ENCODE measurements at regions not wholly inside any gene's neighbourhood (a gene's known extent, or its start where the extent isn't known, plus 50 kb on each side); places are given as distances from the start of the nearest gene placed in this dataset.
"Not testable (repeated sequence)": the region's sequence is repeated elsewhere in the genome, so short reads cannot be mapped to it uniquely, and the experiment has no call there.

DNA sequence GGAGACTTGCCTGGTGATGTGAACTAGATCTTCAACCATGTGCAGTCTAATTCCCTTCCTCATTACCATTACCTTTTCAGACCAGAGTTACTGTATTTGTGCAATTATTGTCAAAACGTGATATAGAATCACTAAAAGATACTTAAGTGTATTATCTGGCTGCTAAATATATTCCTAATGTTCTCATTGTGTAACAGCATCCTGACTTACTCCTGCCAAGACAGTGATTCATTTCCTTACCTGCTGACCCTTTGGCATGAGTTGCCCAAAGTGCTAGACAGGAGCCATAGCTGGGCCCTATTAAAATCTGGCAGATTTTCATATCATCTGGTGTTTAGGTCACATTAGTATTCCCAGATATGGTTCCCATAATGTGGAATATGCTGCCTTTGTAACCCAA is 598.3 kb upstream of the CAMK1G start:
- no peak overlapping the region for H3K4me3 ChIP-seq (ENCODE audit: low read length)
- DNase-seq (ENCODE audit: low read depth) = peak; percentile 77
- TF ChIP-seq, protein P1, sequence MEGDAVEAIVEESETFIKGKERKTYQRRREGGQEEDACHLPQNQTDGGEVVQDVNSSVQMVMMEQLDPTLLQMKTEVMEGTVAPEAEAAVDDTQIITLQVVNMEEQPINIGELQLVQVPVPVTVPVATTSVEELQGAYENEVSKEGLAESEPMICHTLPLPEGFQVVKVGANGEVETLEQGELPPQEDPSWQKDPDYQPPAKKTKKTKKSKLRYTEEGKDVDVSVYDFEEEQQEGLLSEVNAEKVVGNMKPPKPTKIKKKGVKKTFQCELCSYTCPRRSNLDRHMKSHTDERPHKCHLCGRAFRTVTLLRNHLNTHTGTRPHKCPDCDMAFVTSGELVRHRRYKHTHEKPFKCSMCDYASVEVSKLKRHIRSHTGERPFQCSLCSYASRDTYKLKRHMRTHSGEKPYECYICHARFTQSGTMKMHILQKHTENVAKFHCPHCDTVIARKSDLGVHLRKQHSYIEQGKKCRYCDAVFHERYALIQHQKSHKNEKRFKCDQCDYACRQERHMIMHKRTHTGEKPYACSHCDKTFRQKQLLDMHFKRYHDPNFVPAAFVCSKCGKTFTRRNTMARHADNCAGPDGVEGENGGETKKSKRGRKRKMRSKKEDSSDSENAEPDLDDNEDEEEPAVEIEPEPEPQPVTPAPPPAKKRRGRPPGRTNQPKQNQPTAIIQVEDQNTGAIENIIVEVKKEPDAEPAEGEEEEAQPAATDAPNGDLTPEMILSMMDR (IDR thresholded peaks at IDR 0.05; ENCODE audit: insufficient read depth, low read depth, low read length, missing control alignments) = no peak

- peak; percentile 51 for DNase-seq (ENCODE audit: low read depth)
- TF ChIP-seq, protein P1 (IDR thresholded peaks at IDR 0.05; ENCODE audit: insufficient read depth, low read depth, low read length, missing control alignments) = no peak
- H3K4me3 ChIP-seq (ENCODE audit: low read length) = peak overlapping the region; percentile 27
These were observed 594.7 kb upstream of the CAMK1G start for GRCh38 chr1:208988811-208989222.

GRCh38 chr1:208990456-208990855 is 593.1 kb upstream of the CAMK1G start:
- H3K4me3 ChIP-seq (ENCODE audit: low read length) = no peak overlapping the region
- no peak for DNase-seq (ENCODE audit: low read depth)
- TF ChIP-seq, protein P1 (IDR thresholded peaks at IDR 0.05; ENCODE audit: insufficient read depth, low read depth, low read length, missing control alignments) = no peak

GRCh38 chr1:208997053-208997452 is 586.5 kb upstream of the CAMK1G start:
- not testable (repeated sequence) for DNase-seq (ENCODE audit: low read depth); H3K4me3 ChIP-seq (ENCODE audit: low read length)

DNA sequence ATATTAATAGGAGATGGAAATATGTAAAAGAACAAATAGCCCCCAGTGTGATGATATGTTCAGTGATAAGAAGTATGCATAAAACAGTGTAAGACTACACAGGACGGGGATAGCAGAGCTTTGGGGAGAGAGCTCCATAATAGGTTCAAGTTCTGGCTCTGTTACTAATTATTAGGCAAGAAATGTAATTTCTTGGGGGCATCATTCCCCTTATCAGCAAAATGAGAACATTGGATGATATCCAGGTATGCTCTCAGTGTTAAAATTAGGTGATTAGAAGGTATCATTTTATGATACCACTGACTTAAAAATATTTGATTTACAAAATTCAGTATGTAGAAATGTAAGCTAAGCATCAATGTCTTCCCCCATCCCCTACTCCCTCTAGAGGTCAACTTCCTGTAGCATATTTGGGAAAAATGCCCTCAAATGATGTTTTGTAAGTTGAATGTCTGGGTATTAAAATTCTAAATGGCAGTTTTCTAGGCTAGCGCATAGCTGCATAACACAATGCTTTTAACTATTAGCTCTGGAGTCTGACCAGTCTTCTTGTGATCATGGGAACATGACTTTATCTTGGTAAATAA is 585.7 kb upstream of the CAMK1G start:
- TF ChIP-seq, protein P1 (IDR thresholded peaks at IDR 0.05; ENCODE audit: insufficient read depth, low read depth, low read length, missing control alignments) = peak; percentile 58
- H3K4me3 ChIP-seq (ENCODE audit: low read length) = no peak overlapping the region
- peak; percentile 47 for DNase-seq (ENCODE audit: low read depth)

DNA sequence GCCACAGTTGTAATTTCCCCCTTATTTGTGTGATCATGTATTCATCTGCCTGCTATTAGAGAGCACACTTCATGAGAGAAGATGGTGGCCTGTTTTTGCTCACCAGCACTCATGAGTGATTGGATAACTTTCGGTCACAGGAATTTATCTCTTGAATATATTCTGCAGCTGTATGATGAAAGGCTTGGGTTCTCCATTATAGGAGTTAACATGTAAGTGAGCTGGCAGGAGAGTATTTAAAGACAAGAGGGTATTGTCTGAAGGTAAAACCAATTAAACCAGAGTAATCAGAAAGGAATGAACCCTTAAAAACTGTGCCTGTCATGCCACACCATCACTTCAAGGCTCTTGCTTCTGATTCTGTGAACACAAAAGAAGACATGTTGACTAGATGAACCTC is 574.9 kb upstream of the CAMK1G start:
- no peak overlapping the region for H3K4me3 ChIP-seq (ENCODE audit: low read length)
- TF ChIP-seq, protein P1 (IDR thresholded peaks at IDR 0.05; ENCODE audit: insufficient read depth, low read depth, low read length, missing control alignments) = no peak
- no peak for DNase-seq (ENCODE audit: low read depth)

- no peak overlapping the region for H3K4me3 ChIP-seq (ENCODE audit: low read length)
- no peak for DNase-seq (ENCODE audit: low read depth)
- TF ChIP-seq, protein P1 (IDR thresholded peaks at IDR 0.05; ENCODE audit: insufficient read depth, low read depth, low read length, missing control alignments) = no peak
These were observed 572.9 kb upstream of the CAMK1G start for GRCh38 chr1:209010475-209011230.
